ENCODE measurements at regions not wholly inside any gene's neighbourhood (a gene's known extent, or its start where the extent isn't known, plus 50 kb on each side); places are given as distances from the start of the nearest gene placed in this dataset.

DNA sequence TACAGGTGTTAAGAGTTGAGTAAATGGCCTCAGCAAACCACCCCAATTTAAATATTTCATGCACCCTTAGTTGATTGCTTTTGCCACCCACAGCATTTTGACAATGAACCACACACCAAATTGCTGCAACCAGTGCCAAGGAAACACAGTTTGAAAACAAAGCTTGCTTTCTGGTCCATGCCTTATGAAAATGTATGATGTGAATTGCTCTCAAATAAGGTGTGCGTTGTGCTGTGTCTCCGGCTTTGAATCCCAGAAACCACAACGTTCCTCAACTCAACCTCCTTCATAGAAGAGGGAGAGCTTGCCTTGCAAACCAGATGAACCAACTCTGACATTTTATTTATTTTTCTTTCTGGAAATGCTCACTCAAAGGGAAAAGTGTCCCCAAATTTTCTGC lies 762.7 kb downstream of the TLE1 start:
- intact Hi-C loops (cut with DNase I) = no loop called here
- DNase-seq (ENCODE audit: extremely low spot score) = no peak
- Histone ChIP-seq H3K27ac (replicated peaks in 1 of 4) (no peak overlapping the region), H3K36me3 (no peaks in the 10 kb centered on the region), H3K27me3 (no peaks in the 10 kb centered on the region), H3K4me3 (no peak overlapping the region), H3K4me1 (no peaks in the 10 kb centered on the region), H3K9me3 (peaks cover 0 to 8% (median 0%) of the 10 kb centered on the region in 4 donors)
- TF ChIP-seq EP300 (IDR thresholded peaks at IDR 0.05) (no peak), POLR2A (IDR thresholded peaks at IDR 0.05; ENCODE audit: low read depth) (no peak), POLR2AphosphoS5 (IDR thresholded peaks at IDR 0.05) (no peak)
- TF ChIP-seq, protein P1, sequence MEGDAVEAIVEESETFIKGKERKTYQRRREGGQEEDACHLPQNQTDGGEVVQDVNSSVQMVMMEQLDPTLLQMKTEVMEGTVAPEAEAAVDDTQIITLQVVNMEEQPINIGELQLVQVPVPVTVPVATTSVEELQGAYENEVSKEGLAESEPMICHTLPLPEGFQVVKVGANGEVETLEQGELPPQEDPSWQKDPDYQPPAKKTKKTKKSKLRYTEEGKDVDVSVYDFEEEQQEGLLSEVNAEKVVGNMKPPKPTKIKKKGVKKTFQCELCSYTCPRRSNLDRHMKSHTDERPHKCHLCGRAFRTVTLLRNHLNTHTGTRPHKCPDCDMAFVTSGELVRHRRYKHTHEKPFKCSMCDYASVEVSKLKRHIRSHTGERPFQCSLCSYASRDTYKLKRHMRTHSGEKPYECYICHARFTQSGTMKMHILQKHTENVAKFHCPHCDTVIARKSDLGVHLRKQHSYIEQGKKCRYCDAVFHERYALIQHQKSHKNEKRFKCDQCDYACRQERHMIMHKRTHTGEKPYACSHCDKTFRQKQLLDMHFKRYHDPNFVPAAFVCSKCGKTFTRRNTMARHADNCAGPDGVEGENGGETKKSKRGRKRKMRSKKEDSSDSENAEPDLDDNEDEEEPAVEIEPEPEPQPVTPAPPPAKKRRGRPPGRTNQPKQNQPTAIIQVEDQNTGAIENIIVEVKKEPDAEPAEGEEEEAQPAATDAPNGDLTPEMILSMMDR (IDR thresholded peaks at IDR 0.05) = no peak
- 72% methylated on average over 3 of the region's 3 CpGs for WGBS

DNA sequence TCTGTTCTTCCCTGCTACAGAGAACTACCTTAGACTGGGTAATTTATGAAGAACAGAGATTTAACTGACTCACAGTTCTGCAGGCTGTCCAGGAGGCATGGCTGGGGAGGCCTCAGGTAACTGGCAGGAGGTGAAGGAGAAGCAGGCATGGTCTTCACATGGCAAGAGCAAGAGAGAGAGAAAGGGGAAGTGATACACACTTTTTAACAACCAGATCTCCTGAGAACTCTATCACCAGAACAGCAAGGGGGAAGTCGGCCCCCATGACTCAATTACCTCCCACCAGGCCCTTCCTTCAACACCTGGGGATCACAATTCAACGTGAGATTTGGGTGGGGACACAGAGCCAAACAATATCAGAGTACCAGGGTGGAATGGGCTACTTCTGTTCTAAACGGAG lies 766.8 kb downstream of the TLE1 start:
- peaks cover 0 to 10% (median 4%) of the 10 kb centered on the region in 4 donors for H3K9me3 ChIP-seq
- no peaks in the 10 kb centered on the region for H3K4me1 ChIP-seq
- H3K27me3 ChIP-seq = no peaks in the 10 kb centered on the region
- 82% methylated on average over 3 of the region's 3 CpGs for WGBS
- H3K36me3 ChIP-seq = no peaks in the 10 kb centered on the region
- H3K27ac ChIP-seq (replicated peaks in 1 of 4) = no peak overlapping the region
- DNase-seq (ENCODE audit: extremely low spot score) = no peak
- intact Hi-C loops (cut with DNase I) = no loop called here
- TF ChIP-seq, protein P1 (IDR thresholded peaks at IDR 0.05) = no peak
- no peak for TF ChIP-seq EP300 (IDR thresholded peaks at IDR 0.05)
- TF ChIP-seq POLR2A (IDR thresholded peaks at IDR 0.05; ENCODE audit: low read depth) = no peak
- no peak for TF ChIP-seq POLR2AphosphoS5 (IDR thresholded peaks at IDR 0.05)
- H3K4me3 ChIP-seq = no peak overlapping the region

DNA sequence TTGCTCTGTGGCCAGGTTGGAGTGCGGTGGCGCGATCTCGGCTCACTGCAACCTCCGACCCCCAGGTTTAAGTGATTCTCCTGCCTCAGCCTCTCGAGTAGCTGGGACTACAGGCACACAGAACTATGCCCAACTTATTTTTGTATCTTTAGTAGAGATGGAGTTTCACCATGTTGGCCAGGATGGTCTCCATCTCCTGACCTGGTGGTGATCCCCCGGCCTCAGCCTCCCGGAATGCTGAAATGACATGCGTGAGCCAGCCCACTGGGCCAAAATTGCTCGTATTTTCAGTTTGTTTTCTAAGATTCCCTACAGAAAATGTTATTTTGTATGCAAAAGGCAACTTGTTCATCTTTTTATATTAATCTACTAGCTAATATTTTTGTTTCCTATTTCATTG lies 782.6 kb downstream of the TLE1 start:
- Histone ChIP-seq H3K4me1 (no peaks in the 10 kb centered on the region), H3K4me3 (no peak overlapping the region), H3K9me3 (no peaks in the 10 kb centered on the region), H3K27me3 (no peaks in the 10 kb centered on the region), H3K27ac (replicated peaks in 1 of 4) (no peak overlapping the region), H3K36me3 (no peaks in the 10 kb centered on the region)
- 91% methylated on average over 10 of the region's 10 CpGs for WGBS
- no peak for TF ChIP-seq EP300 (IDR thresholded peaks at IDR 0.05)
- TF ChIP-seq POLR2AphosphoS5 (IDR thresholded peaks at IDR 0.05) = no peak
- TF ChIP-seq POLR2A (IDR thresholded peaks at IDR 0.05; ENCODE audit: low read depth) = no peak
- TF ChIP-seq, protein P1 (IDR thresholded peaks at IDR 0.05) = no peak
- no peak for DNase-seq (ENCODE audit: extremely low spot score)
- intact Hi-C loops (cut with DNase I) = no loop called here

DNA sequence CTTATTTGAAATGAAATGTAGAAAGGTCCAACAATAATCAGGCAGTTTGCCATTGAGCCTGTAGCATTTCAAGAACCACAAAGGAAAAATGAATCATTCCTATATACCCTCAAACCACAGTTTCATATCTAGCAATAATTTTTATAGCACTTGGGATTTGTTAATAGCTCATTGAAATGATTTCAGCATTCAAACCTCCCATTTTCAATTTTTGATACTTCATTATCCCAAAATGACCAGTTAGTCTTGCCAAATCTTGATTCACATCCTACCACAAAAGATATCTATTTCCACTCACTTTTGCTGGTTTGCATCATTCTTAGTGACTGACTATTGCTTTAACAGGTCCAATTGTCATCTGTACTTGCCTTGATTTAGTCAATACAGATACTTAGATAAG lies 790.1 kb downstream of the TLE1 start:
- H3K27ac ChIP-seq (replicated peaks in 1 of 4) = no peak overlapping the region
- TF ChIP-seq, protein P1 (IDR thresholded peaks at IDR 0.05) = no peak
- no peak for TF ChIP-seq POLR2AphosphoS5 (IDR thresholded peaks at IDR 0.05)
- no peak for TF ChIP-seq EP300 (IDR thresholded peaks at IDR 0.05)
- no peak for TF ChIP-seq POLR2A (IDR thresholded peaks at IDR 0.05; ENCODE audit: low read depth)
- intact Hi-C loops (cut with DNase I) = no loop called here
- H3K4me1 ChIP-seq = no peaks in the 10 kb centered on the region
- DNase-seq (ENCODE audit: extremely low spot score) = no peak
- H3K9me3 ChIP-seq = peaks cover 0 to 7% (median 2%) of the 10 kb centered on the region in 4 donors
- H3K4me3 ChIP-seq = no peak overlapping the region
- H3K27me3 ChIP-seq = no peaks in the 10 kb centered on the region
- no peaks in the 10 kb centered on the region for H3K36me3 ChIP-seq

DNA sequence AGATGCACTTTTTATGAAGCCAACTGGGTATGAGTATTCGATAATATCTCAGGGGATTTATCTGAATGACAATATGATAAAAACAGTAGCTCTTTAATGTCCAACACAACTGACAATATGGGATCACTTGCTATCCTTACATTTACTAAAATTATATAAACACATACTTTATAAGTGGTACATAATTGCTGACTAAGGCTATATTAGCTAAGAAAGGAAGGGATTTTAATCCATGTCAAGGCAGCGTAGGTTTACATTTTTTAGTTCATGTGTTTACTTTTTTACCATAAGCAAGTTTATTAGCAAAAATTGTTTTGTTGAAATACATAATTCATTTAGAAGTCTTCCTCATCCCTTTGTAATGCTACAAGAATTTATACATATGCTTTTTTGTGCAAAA lies 796.2 kb downstream of the TLE1 start:
- Histone ChIP-seq H3K4me1 (no peaks in the 10 kb centered on the region), H3K4me3 (no peak overlapping the region), H3K27ac (replicated peaks in 1 of 4) (no peak overlapping the region), H3K36me3 (no peaks in the 10 kb centered on the region), H3K27me3 (no peaks in the 10 kb centered on the region), H3K9me3 (peaks cover 0 to 7% (median 2%) of the 10 kb centered on the region in 4 donors)
- intact Hi-C loops (cut with DNase I) = no loop called here
- TF ChIP-seq EP300 (IDR thresholded peaks at IDR 0.05) = no peak
- TF ChIP-seq POLR2AphosphoS5 (IDR thresholded peaks at IDR 0.05) = no peak
- TF ChIP-seq POLR2A (IDR thresholded peaks at IDR 0.05; ENCODE audit: low read depth) = no peak
- TF ChIP-seq, protein P1 (IDR thresholded peaks at IDR 0.05) = no peak
- DNase-seq (ENCODE audit: extremely low spot score) = no peak
- WGBS = 90% methylated on average over 2 of the region's 2 CpGs
